HG03378 (cell line): ENCODE measurements at regions not wholly inside any gene's neighbourhood (a gene's known extent, or its start where the extent isn't known, plus 50 kb on each side); places are given as distances from the start of the nearest gene placed in this dataset.
"Not testable (repeated sequence)": the region's sequence is repeated elsewhere in the genome, so short reads cannot be mapped to it uniquely, and the experiment has no call there.

Source experiments
- ATAC-seq: cut with Tn5 transposase; IDR thresholded peaks from one replicate; pipeline ENCODE4 v1.9.1; 2021; ENCODE audit warnings: mild to moderate bottlenecking, moderate library complexity; ENCODE audit not compliant: unreplicated experiment

DNA sequence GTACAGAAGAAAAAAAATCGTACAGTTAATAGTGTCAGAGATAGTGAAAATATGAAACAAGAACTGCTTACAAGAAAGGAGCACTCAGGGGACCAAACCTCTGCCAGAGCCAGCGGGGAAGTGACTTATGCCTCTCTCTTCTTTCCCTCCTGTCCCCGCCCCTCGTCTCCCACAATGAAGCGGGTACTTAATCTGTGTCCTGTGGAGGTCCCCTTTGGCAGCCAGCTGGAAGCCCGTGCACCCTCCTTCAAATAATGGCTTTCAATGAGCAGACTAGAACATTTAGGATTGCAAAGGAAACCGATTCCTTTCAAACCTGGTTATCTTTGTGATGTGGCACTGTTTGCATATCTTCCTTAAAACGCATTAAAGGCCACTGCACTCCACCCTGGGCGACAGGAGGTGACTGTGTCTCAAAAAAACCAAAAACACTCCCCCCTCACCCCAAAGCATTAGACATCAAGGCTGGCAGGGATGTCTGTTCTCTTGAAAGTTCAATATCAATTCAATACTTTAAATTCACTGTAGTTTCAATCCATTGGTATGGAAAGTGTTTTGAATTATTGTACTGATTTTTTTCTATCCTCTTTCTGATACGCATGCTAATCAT is 51.7 kb downstream of the PPIAL4C start:
- ATAC-seq, result not testable (repeated sequence)

DNA sequence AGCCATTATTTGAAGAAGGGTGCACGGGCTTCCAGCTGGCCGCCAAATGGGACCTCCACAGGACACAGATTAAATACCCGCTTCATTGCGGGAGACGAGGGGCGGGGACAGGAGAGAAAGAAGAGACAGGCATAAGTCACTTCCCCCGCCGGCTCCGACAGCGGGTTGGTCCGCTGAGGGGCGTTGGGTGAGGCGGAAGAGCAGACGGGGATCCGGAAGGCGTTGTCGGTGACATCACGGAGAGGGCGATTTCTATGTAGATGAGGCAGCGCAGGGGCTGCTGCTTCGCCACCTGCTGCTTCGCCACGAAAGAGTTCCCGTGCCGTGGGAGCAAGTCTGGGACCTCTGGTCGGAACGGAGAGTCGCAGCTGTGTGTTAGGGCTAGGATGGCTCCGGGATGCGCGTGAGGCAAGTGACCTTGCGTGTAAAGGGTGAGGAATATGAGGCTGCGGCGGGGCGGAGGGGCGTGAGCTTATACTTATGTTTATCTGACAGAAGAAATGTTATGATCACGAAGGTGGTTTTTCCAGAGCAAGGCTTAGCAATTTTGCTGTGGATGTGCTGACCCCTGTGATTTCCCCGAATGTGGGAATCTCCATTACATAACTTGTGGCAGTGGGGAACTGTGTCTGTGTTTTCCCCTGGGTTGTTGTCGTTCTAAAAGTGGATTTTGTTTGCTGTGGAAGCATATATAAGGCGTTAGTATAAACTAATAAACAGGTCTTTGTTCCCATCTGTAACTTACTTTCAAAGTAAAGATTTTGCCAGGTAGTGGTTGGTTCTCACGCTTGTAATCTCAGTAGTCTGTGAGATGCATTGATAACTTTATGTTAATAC is 52.9 kb downstream of the PPIAL4C start:
- ATAC-seq, result peak; percentile 81

DNA sequence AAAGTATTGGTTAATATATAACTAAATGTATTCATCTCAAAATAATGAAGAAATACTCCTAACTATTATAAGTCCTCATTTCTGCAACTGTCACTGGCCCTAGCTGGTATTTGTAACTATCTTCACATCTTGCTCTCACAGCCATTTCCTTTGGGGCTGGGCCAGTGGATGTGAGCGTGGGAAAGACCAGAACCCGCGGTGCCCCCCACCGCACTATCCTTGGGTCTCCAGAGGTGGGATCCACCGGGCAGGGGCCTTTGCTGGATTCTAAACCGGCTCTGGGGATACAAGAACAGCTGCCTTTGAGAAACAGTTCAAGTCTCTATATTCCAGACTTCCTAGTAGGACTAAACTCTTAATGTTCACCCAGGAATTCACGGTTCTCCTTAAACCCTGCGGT is 54.8 kb downstream of the PPIAL4C start:
- ATAC-seq, result not testable (repeated sequence)

DNA sequence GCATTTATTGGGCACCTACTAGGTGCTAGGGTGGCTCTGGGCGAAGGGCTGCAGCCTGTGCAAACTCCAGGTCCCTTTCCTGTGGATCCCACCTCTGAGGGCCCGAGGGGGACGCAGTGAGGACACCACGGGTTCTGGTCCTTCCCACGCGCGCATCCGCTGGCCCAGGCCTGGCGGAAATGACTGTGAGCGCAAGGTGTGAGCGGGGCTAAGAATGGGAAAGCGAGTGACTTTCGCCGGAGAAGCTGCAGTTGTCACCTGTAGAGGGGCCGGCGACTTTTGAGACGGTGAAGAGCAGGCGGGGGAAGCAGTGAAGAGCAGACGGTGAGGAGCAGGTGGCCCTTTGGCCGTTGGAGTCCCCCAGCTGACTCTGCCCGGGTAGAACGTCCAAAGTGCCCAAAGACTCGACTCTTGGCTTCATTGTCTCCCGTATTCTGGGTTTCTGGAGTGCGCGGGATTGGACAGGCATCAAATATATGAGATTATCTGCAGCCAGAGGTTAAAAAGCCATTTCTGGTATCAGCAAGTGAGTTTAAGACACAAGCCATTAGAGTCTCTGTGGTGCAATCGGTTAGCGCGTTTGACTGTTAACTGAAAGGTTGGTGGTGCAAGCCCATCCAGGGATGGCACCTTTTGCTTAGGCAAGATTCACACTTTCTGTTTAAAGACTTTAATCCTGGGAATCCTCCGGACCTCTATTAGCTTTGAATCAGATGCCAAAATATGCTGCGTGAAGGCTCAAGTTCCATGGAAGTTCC is 55.4 kb downstream of the PPIAL4C start:
- ATAC-seq, result not testable (repeated sequence)

DNA sequence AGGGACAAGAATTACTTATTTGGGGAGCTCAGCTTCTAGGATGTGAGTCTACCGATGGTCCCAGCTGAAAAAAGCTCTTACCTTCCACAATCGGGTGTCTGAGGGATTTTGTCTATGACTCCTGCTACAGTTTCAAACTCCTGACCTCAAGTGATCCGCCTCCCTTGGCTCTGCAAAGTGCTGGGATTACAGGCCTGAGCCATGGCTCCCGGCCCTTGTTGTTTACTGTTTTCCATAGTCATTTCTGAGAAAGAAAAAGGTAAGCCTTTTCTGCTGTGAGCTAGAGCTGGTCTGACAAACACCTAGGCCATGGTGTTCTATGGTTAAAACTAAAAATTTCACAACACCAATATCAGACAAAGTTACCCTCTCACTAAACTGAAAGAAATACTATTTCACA is 57.5 kb downstream of the PPIAL4C start:
- not testable (repeated sequence) for ATAC-seq

- ATAC-seq, result not testable (repeated sequence)
Measured at GRCh38 chr1:149644818-149645217, 61.2 kb downstream of the PPIAL4C start.

- ATAC-seq, result not testable (repeated sequence)
Measured at GRCh38 chr1:149646360-149647017, 62.8 kb downstream of the PPIAL4C start.

- ATAC-seq, result not testable (repeated sequence)
Measured at GRCh38 chr1:149647018-149647373, 63.3 kb downstream of the PPIAL4C start.

- not testable (repeated sequence) for ATAC-seq
Measured at GRCh38 chr1:149657750-149658149, 74.1 kb downstream of the PPIAL4C start.

DNA sequence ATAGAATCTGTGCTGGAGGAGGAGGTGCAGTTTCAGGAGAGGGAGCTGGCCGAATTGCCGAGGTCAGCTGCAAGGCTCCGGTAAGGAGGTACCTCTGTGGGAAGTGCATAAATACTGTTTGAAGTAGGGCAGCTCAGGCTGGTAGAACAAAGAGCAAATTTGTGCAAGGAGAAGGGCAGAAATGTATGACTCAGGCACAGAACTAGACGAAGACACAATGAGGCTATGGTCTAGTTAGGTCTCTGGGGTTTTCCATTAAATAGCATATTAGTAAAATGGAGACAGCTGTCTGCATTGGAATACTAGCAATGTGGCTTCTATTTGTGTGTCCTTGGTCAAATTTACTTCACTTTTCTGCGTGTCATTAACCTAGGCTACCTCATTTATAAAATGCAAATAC is 74.5 kb downstream of the PPIAL4C start:
- not testable (repeated sequence) for ATAC-seq

GRCh38 chr1:149664624-149665023 is 81.0 kb downstream of the PPIAL4C start:
- ATAC-seq, result not testable (repeated sequence)

DNA sequence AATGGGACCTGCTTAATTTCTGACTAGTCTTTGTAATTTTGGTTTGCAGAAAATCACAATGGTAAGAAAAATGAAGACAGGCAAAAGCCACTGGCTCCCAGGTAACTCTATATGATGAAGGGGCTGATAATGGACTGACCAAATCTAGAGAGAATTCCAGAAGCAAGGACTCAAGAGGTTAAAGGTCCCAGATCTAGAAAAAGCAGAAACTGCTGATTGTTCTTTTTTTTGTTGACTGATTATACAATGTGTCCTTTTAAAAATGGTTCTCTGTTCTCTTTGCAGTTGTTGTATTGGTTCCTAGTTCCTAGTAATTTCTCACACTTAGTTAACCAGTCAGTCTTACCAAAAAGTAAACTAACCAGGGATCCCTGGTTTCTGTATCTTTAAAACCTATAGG is 81.4 kb downstream of the PPIAL4C start:
- not testable (repeated sequence) for ATAC-seq

DNA sequence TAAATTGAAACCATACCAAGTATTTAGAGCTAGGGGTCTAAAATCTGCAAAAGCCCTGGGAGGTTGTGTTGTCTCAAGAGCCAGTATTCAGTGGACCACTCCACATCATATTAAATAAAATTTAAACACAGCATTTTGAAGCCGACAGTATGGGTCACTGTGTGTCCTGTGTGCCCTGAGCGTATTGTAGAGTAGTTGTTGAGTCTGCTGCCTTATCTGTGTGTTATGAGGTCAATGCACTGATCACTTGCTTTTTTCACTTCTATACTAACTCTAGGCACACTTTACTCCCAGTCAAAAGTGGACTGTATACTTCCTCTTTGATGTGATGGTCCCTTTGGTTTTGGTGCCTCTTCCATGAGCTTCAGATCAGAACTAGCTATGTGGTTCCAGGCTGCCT is 81.9 kb downstream of the PPIAL4C start:
- not testable (repeated sequence) for ATAC-seq

- not testable (repeated sequence) for ATAC-seq
Measured at GRCh38 chr1:149673231-149673909, 89.7 kb downstream of the PPIAL4C start.

DNA sequence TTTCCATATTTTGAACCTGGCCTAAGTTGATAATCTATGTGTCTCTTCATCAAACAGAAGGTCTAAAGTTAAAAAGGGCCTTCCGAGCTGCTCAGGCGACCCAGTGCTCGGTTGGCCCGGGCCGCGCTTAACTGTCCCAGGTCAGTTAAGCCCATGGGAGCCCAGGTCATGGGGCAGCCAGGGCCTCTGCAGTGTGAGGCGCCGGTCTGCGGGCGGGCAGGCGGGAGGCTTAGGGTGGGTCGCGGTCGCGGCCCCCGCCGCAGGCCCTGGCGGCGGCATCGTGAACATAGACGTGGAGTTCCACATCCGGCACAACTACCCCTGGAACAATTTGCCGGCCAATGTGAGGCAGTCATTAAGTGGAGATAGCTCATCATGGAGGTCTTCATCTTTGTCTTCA is 91.3 kb downstream of the PPIAL4C start:
- ATAC-seq, result not testable (repeated sequence)

GRCh38 chr1:149677359-149677758 is 93.7 kb downstream of the PPIAL4C start:
- ATAC-seq, result not testable (repeated sequence)

GRCh38 chr1:149686593-149687238 is 95.8 kb upstream of the FCGR1A start:
- peak; percentile 66 for ATAC-seq

DNA sequence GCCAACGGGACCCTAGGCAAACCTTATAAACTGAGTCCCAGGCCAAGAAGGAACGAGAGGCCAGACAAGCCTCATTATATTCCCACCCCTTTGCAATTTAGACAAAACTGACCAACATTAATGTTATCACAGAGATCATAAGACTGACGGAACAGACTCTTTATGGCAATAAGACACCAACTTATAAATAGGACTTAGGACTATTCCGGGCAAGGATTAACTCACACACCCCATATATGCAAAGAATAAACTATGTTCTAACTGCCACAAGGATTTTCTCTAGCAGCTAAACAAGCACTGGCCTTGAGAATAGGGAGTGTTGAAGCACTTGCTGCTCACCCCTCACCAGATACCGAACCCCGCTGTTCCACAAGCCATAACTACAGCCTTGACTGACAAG is 91.1 kb upstream of the FCGR1A start:
- not testable (repeated sequence) for ATAC-seq

DNA sequence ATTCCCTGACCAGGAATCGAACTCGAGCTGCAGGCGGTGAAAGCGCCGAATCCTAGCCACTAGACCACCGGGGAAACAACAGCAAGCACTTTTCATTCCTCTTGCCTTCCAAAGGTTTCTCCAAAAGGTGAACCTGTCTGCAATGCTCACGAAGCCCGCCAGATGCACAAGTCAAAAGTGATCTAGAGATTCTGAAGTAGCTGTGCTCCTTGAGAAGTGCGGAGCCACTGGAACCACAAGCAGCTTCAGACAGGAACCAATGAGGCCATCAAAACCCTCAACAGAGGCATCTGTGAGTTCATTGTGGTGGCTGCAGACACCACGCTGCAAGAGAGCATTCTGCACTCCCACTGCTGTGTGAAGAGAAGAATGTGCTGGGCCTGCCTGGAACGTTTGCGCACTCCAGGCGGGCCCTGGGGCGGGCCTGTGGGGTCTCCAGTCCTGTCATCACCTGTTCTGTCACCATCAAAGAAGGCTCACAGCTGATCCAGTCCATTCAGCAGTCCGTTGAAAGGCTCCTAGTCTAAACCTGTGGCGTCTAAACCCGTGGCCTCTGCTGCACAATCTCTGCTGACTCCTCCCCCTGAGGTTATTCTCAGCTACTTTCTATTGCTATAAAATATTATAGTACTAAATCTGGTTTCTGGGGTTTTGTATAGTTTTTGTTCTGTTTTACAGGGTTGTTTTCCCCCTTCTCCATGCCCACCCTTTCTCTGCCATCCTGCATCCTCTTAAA is 89.5 kb upstream of the FCGR1A start:
- not testable (repeated sequence) for ATAC-seq
